ENCODE measurements at regions not wholly inside any gene's neighbourhood (a gene's known extent, or its start where the extent isn't known, plus 50 kb on each side); places are given as distances from the start of the nearest gene placed in this dataset.
"Not testable (repeated sequence)": the region's sequence is repeated elsewhere in the genome, so short reads cannot be mapped to it uniquely, and the experiment has no call there.

DNA sequence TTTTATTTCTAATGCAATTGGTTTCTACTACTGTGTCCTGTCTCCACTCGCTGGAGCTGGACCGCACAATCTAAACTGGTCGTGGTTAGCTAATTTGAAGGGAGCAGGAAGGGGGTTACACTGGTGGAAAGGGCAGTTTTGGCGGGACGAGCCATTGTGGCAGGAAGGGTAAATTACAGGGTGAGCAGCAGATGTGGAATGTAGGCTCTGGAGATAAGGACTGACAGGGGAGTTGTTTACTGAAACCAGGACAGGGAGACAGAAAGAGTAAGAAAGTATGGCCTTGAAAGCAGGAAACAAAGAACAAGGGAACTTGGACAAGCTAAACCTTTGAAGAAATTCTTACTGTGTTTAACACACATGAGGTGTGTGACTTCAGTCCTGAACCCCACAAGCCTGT, 147.8 kb downstream of the ATXN7L3B start:
- no peak for DNase-seq (ENCODE audit: low spot score)

DNA sequence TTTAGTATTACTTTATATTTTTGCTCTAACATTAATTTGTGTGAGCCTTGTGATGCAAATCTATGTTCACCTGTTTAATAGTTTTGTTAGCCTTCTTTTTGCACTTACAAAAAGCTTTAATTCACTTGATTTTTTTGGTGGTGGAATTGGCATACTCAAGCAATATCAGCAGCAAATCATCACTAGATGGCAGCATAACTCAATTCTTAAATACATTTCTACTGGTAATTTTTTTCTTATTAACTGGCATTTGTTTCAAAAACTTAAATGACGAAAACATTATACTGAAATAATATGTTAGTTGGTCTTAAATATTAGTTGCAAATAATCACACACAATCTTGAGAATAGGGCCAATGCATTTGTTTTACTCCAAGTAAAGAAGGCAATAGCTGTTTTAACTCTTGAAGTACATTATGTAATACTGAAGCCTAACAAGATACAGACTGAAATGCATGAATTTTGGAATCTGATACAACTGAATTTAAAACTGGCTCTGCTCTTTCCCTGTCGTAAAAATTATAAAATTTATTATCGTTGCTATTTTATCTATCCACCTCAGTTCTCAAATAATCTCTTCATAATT, 151.5 kb downstream of the ATXN7L3B start:
- no peak for DNase-seq (ENCODE audit: low spot score)

DNA sequence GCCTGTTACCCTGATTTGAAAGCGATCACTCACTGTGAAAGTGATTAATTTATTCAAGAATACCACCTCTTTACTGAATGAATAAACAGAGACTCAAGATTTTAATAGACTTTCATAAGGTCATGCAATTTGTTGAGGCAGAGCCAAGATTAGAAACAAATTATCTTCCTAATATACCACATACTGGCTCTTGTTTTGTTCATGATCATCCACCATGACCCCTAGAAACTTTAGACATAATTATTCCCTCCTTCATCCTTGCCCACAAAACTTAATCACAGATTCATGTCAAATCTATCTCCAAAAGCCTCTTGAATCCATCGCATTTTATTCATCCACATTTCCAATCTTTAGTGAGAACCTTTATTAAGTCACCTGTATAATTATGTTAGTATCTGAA, 152.3 kb downstream of the ATXN7L3B start:
- no peak for DNase-seq (ENCODE audit: low spot score)

DNA sequence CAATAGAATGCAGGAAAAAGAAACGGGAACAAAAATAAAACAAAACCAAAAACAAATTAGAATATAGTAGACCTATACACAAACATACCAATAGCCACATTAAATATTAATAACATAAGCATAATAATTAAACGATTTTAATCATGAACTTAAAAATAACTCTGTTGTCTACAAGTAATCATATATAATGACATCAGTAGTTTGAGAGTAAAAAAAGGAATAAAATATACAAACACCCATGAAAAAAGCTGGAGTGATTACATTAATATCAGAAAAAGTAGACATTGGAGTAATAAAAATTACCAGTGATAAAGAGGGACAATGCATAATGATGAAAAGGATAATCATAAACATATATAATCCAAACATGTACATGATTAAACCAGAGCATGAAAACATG, 181.8 kb downstream of the ATXN7L3B start:
- no peak for DNase-seq (ENCODE audit: low spot score)

DNA sequence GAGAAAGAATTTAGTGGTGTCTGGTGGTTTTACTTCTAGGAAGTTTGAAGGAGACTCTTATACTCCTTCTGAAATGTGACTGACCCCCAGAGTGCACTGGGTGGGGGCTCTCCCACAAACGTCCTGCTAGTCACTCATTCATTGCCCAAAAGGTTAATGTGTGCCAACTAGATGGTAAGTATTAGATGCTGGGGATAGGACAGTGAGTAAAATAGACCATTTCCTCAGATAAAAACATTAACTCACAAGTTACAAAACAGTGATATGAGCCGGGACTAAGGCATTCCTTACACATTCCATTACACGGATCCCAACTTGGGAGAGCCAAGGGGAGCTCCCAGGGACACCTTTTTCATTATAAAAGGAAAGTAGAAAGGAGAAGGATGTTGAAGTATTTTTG, 185.1 kb downstream of the ATXN7L3B start:
- DNase-seq (ENCODE audit: low spot score) = no peak

DNA sequence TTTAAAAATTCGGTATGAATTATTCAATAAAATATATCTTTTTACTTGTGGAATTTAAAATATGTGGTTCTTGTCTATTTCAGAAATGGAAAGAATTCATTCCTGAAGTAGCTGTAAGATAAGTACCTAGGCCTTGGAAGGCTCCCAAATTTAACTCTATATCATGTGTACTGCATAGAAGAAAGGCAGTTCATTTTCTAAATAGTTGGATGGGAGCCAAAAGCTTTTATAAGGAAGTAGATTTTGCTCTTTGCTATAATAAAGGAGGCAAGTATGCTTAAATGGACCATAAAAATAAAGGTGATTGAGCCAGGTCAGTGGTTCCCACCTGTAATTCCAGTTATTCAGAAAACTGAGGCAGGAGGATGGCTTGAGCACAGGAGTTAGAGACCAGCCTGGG, 187.5 kb downstream of the ATXN7L3B start:
- no peak for DNase-seq (ENCODE audit: low spot score)

DNA sequence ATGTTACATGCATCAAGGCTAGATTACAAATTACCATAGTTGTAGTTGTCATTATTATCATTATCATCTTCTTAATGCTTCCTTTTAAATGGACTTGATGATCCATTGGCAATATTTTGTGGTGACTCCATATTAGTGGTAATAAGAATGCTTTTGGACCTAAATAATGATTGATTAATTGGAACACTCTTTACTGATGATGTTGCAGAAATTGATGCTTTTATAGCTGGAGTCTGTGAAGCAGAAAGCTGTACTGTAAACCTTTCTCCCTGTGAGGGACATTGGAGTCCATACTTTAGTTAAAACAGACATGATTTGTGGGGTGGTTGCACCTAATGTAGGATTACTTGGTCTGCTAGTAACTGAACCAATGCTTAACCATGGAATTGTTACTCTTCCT, 190.4 kb downstream of the ATXN7L3B start:
- DNase-seq (ENCODE audit: low spot score) = no peak

DNA sequence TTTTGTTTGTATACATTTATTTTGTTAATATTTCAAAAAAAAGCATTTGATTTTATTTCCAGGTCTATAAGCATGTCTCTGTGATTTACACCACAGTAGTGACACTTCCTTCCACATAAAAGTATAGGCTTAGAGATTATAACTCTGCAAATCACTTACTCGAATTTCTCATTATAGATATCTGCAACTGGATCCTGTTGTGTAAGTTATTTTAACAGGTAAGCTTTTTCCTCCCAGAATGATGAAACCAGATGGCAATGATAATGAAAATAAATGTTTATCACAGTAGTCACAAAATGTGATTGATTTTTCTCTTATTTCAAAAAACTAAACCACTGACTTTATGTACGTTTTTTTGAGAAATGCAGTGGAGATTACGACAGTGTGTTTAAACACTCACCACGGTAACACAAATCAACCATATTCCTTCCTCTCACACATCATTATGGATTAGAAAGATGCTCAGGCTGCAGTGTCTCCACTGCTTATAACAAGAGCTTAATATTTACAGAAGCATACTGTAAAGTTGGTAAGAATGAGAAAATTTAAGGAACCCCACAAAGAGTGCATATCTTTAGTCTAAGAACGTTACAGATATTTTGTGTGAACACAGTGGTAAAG, 194.6 kb downstream of the ATXN7L3B start:
- DNase-seq (ENCODE audit: low spot score) = no peak

DNA sequence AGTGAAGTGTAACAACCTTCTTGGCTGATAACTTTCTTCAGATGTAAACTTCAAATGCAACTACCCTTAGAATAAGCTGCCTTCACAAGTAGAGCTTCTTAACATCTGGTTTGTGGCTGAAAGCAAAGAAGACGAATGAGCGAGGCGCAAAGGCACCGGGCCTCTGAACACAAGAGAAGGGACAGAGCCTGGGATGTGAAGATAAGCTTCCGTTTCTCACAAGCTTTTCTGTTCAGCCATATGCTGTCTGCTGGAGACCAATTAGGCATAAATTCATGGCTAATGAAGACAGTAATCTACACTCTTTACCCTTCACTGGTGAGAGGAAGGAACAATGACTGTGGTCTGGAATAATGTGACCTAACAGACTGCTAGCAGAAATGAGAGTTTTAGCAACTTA, 195.2 kb downstream of the ATXN7L3B start:
- DNase-seq (ENCODE audit: low spot score) = no peak

DNA sequence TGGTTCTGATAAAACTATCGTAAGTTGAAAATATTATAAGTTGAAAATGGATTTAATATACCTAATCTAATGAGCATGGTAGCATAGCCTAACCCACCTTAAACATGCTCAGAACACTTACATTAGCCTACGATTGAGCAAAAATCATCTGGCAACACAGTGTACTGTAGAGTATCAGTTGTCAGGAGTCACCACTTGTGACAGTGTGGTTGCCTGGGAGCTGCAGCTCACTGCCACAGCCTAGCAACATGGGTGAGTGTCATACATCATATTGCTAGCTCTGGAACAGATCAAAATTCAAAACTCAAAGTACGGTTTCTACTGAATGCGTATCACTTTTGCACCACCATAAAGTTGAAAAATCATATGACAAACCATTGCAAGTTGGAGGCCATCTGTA, 203.5 kb downstream of the ATXN7L3B start:
- no peak for DNase-seq (ENCODE audit: low spot score)

DNA sequence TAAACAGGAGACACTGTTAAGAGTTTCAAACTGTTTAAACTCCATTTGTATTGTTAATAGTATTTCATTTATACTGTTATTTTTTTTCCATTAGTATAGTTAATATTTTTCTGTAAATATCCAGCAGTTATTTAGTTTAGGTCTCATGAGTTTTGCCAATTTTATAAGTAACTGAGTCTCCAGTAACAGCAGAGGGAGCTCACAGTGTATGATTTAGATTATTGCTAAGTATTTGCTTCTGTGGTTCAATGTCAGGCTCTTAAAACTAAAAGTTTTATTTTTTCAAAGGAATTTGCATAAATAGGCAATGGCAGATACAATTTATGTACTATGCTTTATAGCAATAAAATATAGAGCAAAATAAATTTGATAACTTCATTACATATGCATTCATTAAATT, 209.7 kb downstream of the ATXN7L3B start:
- no peak for DNase-seq (ENCODE audit: low spot score)

DNA sequence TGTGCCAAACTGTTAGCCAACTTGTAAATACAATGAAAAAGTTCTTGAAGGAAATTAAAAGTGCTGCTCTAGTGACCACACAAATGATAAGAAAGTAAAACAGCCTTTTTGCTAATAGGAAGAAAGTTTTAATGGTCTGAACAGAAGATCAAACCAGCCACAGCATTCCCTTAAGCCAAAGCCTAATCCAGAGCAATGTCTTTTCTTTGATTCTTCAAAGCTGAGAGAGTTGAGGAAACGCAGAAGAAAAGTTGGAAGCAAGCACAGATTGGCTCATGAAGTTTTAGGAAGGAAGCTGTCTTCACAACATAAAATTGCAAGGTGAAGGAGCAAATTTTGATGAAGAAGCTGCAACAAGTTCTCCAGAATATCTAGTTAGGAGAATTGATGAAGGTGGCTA, 213.8 kb downstream of the ATXN7L3B start:
- DNase-seq (ENCODE audit: low spot score) = no peak

DNA sequence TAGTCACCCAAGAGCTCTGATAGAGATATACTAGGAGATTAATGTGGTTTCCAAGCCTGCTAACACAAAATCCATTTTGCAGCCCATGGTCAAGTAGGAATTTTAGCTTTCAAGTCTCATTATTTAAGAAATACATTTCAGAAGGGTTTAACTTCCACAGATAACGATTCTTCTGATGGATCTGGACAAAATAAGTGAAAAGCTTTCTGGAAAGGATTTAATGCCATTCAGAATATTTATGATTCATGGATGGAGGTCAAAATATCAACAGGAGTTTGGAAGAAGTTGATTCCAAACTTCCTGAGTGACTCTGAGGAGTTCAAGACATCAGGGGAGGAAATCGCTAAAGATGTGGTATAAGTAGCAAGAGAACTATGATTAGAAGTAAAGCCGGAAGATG, 214.6 kb downstream of the ATXN7L3B start:
- DNase-seq (ENCODE audit: low spot score) = no peak

DNA sequence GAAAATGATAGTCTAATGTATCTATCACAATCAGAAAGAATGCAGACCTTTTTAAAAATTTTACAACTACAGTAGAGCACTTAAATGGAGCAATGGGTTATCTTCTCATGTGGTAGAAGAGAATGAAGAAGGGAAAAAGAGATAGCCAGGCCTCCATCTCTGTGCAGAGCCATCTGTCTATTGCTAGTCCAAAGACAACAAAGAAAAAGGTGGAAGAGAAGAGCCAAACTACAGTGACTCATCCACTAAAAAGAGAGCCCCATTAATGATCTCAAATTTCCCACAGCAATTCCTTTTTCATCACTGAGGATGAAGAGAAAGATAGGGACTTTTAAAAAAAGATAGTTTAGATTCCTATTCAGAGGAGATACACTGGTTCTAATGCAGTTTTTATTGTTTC, 232.9 kb downstream of the ATXN7L3B start:
- DNase-seq (ENCODE audit: low spot score) = no peak

DNA sequence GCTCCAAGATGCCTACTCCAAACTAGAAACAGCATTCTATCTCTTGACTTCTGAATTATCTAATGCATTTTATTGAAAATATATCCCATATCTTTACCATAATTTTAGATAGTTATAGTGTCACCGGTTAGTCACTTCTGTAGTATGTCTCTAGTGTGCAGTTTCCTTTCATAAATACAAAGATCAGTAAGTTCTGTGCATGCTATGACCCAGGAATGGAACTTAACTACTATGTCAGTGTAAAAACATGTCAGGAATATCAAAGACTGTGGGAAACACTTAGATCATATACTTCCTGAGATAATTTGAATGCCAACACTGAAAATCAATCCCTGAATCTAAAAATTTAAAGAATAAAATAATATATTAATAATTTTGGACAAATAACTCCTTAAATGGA, 237.6 kb downstream of the ATXN7L3B start:
- DNase-seq (ENCODE audit: low spot score) = no peak

DNA sequence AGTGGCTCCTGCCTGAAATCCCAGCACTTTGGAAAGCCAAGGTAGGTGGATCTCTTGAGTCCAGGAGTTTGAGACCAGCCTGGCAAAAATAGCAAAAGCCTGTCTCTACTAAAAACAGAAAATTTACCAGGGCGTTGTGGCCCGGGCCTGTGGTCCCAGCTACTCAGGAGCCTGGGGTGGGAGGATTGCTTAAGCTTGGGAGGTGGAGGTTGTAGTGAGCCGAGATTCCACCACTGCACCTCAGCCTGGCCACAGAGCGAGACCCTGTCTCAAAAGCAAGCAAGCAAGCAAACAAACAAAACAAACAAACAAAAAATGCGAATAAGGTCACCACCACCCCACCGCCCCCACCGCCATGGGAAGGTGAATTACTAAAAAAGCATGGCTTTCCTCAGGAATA, 238.7 kb downstream of the ATXN7L3B start:
- no peak for DNase-seq (ENCODE audit: low spot score)

DNA sequence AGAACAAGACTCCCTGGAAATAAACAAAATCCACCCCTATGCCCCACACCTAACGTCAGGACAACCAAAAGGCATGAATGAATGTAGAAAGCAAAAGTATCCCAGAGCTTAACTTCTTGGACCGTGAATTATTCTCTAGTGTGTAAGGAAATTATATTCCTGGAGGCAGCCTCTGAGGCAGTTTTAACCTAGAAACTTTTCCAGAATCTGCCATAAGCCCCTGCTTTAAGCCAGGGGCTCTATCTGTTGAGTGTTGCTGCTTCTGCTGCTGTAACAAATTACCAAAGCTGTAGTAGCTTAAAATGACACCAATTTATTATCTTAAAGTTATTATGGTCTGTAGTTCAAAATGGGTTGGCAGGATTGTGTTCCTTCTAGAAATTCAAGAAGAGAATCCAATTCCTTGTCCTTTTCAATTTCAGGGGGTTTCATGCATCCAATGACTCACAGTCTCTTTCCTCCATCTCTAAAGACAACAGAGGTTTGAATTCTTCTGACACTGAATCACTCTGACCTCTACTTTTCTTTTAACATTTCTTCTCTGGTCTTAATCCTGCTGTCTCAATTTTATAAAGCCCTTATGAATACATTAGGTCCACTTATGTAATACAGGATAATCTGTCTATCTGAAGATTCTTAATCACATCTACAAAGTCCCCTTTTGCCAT, 242.7 kb downstream of the ATXN7L3B start:
- no peak for DNase-seq (ENCODE audit: low spot score)

DNA sequence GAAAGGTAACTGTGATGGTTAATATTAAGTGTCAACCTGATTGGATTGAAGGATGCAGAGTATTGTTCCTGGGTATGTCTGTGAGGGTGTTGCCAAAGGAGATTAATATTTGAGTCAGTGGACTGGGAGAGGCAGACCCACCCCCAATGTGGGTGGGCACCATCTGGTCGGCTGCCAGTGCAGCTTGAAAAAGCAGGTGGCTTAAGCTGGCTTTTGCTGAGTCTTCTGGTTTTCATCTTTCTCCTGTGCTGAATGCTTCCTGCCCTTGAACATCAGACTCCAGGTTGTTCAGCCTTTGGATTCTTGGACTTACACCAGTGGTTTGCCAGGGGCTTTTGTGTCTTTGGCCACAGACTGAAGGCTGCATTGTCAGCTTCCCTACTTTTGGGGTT, 243.2 kb downstream of the ATXN7L3B start:
- DNase-seq (ENCODE audit: low spot score) = not testable (repeated sequence)

DNA sequence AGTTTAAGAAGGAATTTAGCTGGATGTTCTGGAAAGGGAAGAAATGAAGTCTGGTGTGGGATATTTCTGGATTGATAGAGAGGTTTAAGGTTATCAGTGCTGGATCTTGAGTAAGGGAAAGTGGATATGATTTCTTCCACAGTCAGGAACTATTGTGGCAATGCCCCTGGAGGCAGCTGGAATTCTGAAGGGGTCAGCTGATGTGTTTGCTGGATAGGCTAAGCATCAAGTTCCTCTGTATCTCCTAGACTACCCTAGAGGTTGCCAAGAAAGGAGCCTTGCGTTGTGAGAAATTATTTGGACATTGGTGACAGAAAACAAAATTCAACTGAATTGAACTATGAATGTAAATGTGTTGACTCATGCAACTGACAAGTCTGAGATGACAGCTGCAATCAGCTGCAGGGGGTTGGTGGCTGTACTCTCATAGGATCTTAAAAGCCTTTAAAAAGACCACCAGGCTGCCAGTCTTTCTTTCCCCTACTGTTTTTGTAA, 244.4 kb downstream of the ATXN7L3B start:
- no peak for DNase-seq (ENCODE audit: low spot score)

DNA sequence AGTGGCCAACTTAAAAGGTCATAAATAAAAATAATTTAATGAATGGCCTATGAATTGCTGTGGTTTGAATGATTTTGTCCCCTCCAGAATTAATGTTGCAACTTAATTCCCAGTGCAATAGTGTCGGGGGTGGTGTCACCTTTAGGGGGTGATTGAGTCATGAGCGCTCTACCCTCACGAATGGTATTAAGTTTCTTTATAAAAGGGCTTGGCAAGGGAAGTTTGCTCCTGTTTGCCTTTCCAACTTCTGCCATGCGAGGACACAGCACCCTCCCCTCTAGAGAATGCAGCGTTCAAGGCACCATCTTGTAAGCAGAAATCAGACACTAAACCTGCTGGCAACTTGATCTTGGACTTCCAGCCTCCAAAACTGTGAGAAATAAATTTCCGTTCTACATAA, 253.3 kb downstream of the ATXN7L3B start:
- no peak for DNase-seq (ENCODE audit: low spot score)

DNA sequence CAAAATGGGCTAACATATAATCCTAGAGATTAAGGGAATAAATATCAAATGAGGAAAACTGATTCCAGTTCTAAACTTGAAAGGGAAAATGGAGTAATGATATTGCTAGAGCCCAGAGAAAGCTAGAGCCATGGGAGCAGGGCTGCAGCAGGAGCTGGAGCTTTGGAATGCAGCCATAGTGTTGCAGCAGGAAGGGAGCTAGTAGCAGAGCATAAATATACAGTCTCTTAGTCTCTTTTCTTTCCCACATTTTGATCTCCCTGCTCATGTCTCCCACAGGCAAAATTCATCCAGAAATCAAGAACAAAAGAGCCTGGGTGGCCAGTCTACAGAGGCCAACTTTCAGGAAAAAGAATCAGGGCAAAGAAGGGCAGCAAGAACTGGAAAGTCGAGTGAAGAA, 253.7 kb downstream of the ATXN7L3B start:
- no peak for DNase-seq (ENCODE audit: low spot score)

DNA sequence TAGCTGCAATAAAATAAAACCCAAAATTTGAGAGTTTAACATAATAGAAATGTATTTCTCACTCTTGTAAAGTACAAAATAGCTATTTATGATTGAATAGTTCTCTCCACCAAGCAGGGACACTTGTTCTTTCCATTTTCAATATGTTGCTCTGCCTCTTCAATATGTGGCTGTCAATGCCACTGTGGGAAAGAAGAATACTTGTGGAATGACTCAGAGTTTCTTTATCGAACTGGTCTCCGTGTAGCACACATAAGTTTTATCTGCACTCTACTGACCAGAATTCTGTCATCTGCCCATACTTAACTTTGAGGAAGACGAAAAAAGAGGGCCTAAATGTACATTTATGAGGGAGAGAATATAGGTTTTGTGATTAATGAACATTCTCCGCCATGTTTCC, 256.9 kb downstream of the ATXN7L3B start:
- DNase-seq (ENCODE audit: low spot score) = no peak

DNA sequence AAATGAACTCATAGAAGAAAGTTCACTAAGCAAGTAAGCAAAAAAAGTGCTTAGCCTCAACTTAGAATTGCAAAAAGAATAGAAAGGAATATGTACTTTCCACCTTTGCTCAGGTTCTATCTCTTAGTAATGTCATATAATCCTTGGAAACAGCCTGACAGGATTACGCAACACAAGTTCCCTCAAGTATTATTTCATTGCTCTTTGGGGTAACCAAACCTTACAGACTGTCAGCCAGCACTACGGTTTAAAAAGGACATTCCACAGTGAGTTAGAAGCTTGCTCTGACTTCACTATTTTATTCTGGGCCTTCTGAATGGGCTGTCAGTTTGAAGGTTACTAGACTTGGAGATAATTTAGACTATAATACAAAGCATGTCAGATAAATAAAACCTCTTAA, 264.0 kb downstream of the ATXN7L3B start:
- no peak for DNase-seq (ENCODE audit: low spot score)

Measured in mucosa of gallbladder (tissue), 1 donor.